ENCODE measurements at regions not wholly inside any gene's neighbourhood (a gene's known extent, or its start where the extent isn't known, plus 50 kb on each side); places are given as distances from the start of the nearest gene placed in this dataset.

DNA sequence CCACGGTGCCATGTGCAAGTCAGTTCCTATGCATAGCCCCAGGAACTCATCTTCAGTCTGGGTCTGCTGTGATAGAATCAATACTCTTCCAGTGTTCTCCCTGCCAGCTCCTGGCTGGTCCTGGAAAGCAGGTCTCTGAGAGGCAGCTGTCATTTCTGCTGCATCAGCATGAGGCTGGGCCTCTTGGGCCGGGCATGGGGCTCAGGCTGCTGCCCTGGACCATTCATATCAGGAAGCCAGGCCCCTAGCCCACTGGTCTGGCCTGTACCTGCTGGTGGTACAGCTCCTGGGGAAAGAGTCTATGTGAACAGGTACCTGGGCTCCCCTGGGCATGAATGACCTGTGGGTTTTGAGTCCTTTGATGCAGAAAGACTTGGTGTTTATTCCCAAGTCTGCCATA is 173.6 kb upstream of the CSF3R start:
- Histone ChIP-seq H3K36me3 (no peaks in the 10 kb centered on the region), H3K4me1 (ENCODE audit: control insufficient read depth in 1 of 2, low read depth in 2 of 2) (no peaks in the 10 kb centered on the region), H3K4me3 (no peak overlapping the region), H3K27me3 (replicated peaks; ENCODE audit: insufficient read depth) (no peaks in the 10 kb centered on the region), H3K27ac (no peak overlapping the region), H3K9me3 (no peaks in the 10 kb centered on the region)
- DNase-seq (ENCODE audit: low spot score) (no peak), ATAC-seq (ENCODE audit: insufficient number of reproducible peaks, low FRiP score, low read depth) (no peak)
- TF ChIP-seq, protein P1, sequence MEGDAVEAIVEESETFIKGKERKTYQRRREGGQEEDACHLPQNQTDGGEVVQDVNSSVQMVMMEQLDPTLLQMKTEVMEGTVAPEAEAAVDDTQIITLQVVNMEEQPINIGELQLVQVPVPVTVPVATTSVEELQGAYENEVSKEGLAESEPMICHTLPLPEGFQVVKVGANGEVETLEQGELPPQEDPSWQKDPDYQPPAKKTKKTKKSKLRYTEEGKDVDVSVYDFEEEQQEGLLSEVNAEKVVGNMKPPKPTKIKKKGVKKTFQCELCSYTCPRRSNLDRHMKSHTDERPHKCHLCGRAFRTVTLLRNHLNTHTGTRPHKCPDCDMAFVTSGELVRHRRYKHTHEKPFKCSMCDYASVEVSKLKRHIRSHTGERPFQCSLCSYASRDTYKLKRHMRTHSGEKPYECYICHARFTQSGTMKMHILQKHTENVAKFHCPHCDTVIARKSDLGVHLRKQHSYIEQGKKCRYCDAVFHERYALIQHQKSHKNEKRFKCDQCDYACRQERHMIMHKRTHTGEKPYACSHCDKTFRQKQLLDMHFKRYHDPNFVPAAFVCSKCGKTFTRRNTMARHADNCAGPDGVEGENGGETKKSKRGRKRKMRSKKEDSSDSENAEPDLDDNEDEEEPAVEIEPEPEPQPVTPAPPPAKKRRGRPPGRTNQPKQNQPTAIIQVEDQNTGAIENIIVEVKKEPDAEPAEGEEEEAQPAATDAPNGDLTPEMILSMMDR (IDR thresholded peaks at IDR 0.05), result no peak

DNA sequence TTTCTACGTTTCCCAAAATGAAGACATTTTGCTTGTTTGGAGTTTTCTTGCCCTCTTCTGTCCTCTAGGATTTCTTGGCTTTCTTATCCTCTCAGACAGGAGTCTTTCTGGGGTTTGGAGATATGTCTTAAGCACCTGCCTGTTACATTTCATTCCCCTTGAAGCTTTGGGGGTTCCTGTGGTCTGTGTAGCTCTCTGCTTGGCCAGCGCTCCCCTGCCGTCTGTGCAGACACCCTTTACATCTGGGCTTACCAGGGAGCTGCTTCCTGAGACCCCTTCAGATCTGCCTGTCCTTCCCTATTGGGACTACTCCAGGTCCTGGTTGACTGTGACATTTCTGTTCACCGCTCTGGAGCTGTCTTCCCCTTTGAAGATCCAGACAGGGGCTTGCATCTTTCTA is 171.9 kb upstream of the CSF3R start:
- H3K9me3 ChIP-seq, result no peaks in the 10 kb centered on the region
- no peaks in the 10 kb centered on the region for H3K36me3 ChIP-seq
- no peak overlapping the region for H3K27ac ChIP-seq
- no peaks in the 10 kb centered on the region for H3K27me3 ChIP-seq (replicated peaks; ENCODE audit: insufficient read depth)
- no peak overlapping the region for H3K4me3 ChIP-seq
- H3K4me1 ChIP-seq (ENCODE audit: control insufficient read depth in 1 of 2, low read depth in 2 of 2), result no peaks in the 10 kb centered on the region
- DNase-seq (ENCODE audit: low spot score) (no peak), ATAC-seq (ENCODE audit: insufficient number of reproducible peaks, low FRiP score, low read depth) (no peak)
- TF ChIP-seq, protein P1 (IDR thresholded peaks at IDR 0.05), result no peak

DNA sequence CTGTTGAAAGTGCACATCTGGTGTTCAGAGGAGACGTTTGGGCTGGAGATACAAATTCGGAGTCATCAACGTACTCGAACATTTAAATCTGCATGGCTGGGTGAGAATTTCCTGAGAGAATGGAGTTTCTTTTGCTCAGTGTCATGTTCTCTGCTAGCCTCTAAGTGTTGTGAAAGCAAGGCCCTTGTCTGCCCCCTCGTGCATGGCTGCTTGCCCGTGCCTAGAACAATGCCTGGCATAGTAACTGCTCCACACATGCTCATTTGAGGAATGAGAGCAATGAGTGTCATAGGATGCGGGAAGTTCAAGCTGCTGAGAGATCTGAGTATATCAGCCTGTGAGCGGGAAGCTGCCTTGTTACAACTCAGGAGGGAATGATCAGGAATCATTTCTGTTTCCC is 171.1 kb upstream of the CSF3R start:
- Histone ChIP-seq H3K27ac (no peak overlapping the region), H3K9me3 (no peaks in the 10 kb centered on the region), H3K36me3 (no peaks in the 10 kb centered on the region), H3K4me1 (ENCODE audit: control insufficient read depth in 1 of 2, low read depth in 2 of 2) (no peaks in the 10 kb centered on the region), H3K4me3 (no peak overlapping the region), H3K27me3 (replicated peaks; ENCODE audit: insufficient read depth) (no peaks in the 10 kb centered on the region)
- TF ChIP-seq, protein P1 (IDR thresholded peaks at IDR 0.05), result no peak
- no peak for DNase-seq (ENCODE audit: low spot score)
- ATAC-seq (ENCODE audit: insufficient number of reproducible peaks, low FRiP score, low read depth), result no peak

DNA sequence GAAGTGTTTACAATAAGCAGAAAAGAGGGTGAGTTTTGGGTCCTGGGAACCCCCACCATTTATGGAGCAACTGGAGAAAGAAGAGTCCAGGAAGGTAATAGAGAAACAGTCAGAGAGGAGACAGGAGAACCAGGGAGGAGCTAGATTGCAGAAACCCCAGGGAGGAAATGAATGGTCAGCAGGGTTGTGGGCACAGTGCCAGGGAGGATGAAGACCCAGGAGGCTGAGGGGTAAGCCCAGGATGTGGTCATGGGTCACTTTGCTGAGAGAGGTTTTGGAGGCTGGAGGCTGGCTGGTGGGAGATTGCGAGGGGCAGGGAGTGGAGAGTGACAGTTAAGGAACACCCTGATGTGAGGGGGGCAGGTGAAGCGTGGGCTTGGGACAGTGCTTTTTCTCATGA is 169.9 kb upstream of the CSF3R start:
- Histone ChIP-seq H3K27me3 (replicated peaks; ENCODE audit: insufficient read depth) (no peaks in the 10 kb centered on the region), H3K9me3 (no peaks in the 10 kb centered on the region), H3K4me3 (no peak overlapping the region), H3K27ac (no peak overlapping the region), H3K36me3 (no peaks in the 10 kb centered on the region), H3K4me1 (ENCODE audit: control insufficient read depth in 1 of 2, low read depth in 2 of 2) (no peaks in the 10 kb centered on the region)
- DNase-seq (ENCODE audit: low spot score) (no peak), ATAC-seq (ENCODE audit: insufficient number of reproducible peaks, low FRiP score, low read depth) (no peak)
- TF ChIP-seq, protein P1 (IDR thresholded peaks at IDR 0.05), result no peak

DNA sequence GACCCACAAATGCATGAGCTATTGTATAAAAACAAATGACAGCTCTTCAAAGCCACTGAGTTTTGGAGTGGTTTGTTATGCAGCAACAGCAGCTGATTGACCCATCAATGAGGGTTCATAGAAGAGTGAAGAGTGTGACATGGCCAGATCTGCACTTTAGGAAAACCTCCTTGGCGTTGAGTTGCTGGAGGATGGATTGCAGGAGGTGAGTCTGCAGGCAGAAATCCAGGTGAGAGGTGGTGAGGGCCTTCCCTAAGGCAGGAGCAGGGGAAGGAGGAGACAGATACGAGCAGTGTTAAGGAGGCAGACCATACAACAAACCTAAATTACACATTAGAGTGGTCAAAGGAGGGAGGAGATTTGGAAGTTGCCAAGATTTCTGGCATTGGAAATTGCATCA is 169.3 kb upstream of the CSF3R start:
- Histone ChIP-seq H3K4me1 (ENCODE audit: control insufficient read depth in 1 of 2, low read depth in 2 of 2) (no peaks in the 10 kb centered on the region), H3K27ac (no peak overlapping the region), H3K9me3 (no peaks in the 10 kb centered on the region), H3K4me3 (no peak overlapping the region), H3K36me3 (no peaks in the 10 kb centered on the region), H3K27me3 (replicated peaks; ENCODE audit: insufficient read depth) (no peaks in the 10 kb centered on the region)
- ATAC-seq (ENCODE audit: insufficient number of reproducible peaks, low FRiP score, low read depth) (no peak), DNase-seq (ENCODE audit: low spot score) (no peak)
- TF ChIP-seq, protein P1 (IDR thresholded peaks at IDR 0.05), result no peak

All from thoracic aorta (tissue), 2 donors.